Small intestine (tissue), 7 donors: ENCODE measurements at regions not wholly inside any gene's neighbourhood (a gene's known extent, or its start where the extent isn't known, plus 50 kb on each side); places are given as distances from the start of the nearest gene placed in this dataset.

Source experiments
- DNase-seq, 2 donors: peaks; one replicate each; pipeline versions ENCODE4 v3.0.0 to v3.0.0-alpha.2; 2013
- FAIRE-seq: peaks from 2 replicates; lab custom pipeline; 2012; peaks lifted over from hg19 to GRCh38; lab: Jason Lieb, UNC
- H3K27ac ChIP-seq, 3 donors: one replicate each; pipeline ENCODE4 v1.5.1; 2013; ENCODE audit warnings: low read length in 2 of 3, mild to moderate bottlenecking in 2 of 3, control low read depth in 1 of 3, inconsistent platforms in 1 of 3, low read depth in 1 of 3, moderate library complexity in 1 of 3
- H3K27me3 ChIP-seq, 3 donors: one replicate each; pipeline ENCODE4 v1.6.1; 2013; ENCODE audit warnings: low read length in 3 of 3, inconsistent platforms in 1 of 3; ENCODE audit not compliant: control insufficient read depth in 3 of 3, insufficient read depth in 3 of 3
- H3K36me3 ChIP-seq, 3 donors: one replicate each; pipeline ENCODE4 v1.6.1; 2013; ENCODE audit warnings: low read length in 3 of 3, inconsistent platforms in 1 of 3, low read depth in 1 of 3, mild to moderate bottlenecking in 1 of 3, moderate library complexity in 1 of 3; ENCODE audit not compliant: control insufficient read depth in 3 of 3, insufficient read depth in 2 of 3
- H3K4me1 ChIP-seq, 3 donors: one replicate each; pipeline ENCODE4 v1.6.1; 2013; ENCODE audit warnings: low read length in 2 of 3, inconsistent platforms in 1 of 3, low read depth in 1 of 3, mild to moderate bottlenecking in 1 of 3, moderate library complexity in 1 of 3; ENCODE audit not compliant: control insufficient read depth in 3 of 3, insufficient read depth in 2 of 3
- H3K4me3 ChIP-seq, 3 donors: one replicate each; pipeline ENCODE4 v1.5.1; 2013; ENCODE audit warnings: low read length in 3 of 3, control low read depth in 1 of 3, inconsistent platforms in 1 of 3, low read depth in 1 of 3, mild to moderate bottlenecking in 1 of 3, moderate library complexity in 1 of 3
- H3K9me3 ChIP-seq, 2 donors: one replicate each; pipeline ENCODE4 v1.6.1; 2013; ENCODE audit warnings: low read depth in 1 of 2, low read length in 1 of 2; ENCODE audit not compliant: control insufficient read depth in 2 of 2, insufficient read depth in 1 of 2
- WGBS, 3 donors: extraction: QIAGEN DNeasy Blood & Tissue Kit; methylation state at CpG; one replicate each; pipeline ENCODE4 v1.1.7; 2013; 5-methylcytosine and 5-hydroxymethylcytosine counted together
- donor health status: healthy with polysubstance abuse.
- donor health status: control.
- donor health status: control.
- donor health status: Bipolar disorder and iron deficiency.
- donor health status: healthy.

DNA sequence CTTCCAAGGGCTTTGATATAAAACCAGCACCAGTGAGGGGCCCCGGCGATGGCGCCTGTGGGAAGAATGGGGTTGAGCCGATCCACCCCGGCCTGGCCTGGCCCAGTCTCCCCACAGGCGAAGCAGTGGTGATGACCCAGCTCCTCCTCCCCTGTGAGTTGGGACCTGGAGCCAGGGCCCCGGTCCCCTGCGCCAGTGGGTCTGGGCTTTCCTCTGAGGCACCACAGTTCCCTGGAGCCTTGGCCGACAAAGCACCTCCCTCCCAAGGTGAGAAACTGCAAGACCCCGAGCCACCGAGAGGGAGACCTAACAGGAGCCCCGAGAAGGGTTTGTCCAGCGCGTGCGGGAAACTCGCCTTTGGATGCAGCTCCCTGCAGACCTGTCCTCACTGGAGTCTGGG is 942.9 kb downstream of the BRD1 start:
- Histone ChIP-seq H3K36me3 (no peaks in the 10 kb centered on the region), H3K27me3 (peaks cover 0 to 2% (median 0%) of the 10 kb centered on the region in 3 donors), H3K9me3 (no peaks in the 10 kb centered on the region), H3K4me3 (no peak overlapping the region), H3K4me1 (no peaks in the 10 kb centered on the region), H3K27ac (no peak overlapping the region)
- DNase-seq (no peak), FAIRE-seq (no peak)
- WGBS, 3 donors = 83 to 88% (median 83%) methylated on average over 16 of the region's 16 CpGs

DNA sequence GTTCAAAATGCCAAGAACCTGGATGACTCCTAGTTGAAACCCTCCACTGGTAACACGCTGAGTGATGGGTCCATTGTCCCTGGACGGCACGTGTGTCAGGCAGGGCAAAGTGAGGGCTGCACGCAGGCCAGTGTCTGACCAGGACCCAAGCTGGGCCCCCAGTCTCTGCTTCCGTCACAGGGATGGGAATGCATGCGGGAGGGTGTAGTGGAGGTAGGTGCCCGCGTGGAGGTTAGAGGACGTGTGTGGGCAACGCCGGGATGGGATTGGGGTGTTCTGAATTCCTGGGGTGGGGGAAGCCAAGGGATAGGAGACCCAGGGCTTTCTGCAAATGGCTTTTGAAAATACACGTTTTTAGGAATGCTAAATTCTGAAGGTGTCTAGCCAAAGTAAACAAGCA is 943.3 kb downstream of the BRD1 start:
- no peak overlapping the region for H3K4me3 ChIP-seq
- no peaks in the 10 kb centered on the region for H3K4me1 ChIP-seq
- WGBS, 3 donors = 79 to 84% (median 83%) methylated on average over 12 of the region's 12 CpGs
- DNase-seq (no peak), FAIRE-seq (no peak)
- no peaks in the 10 kb centered on the region for H3K36me3 ChIP-seq
- H3K27ac ChIP-seq = no peak overlapping the region
- no peaks in the 10 kb centered on the region for H3K9me3 ChIP-seq
- H3K27me3 ChIP-seq = peaks cover 0 to 2% (median 0%) of the 10 kb centered on the region in 3 donors

DNA sequence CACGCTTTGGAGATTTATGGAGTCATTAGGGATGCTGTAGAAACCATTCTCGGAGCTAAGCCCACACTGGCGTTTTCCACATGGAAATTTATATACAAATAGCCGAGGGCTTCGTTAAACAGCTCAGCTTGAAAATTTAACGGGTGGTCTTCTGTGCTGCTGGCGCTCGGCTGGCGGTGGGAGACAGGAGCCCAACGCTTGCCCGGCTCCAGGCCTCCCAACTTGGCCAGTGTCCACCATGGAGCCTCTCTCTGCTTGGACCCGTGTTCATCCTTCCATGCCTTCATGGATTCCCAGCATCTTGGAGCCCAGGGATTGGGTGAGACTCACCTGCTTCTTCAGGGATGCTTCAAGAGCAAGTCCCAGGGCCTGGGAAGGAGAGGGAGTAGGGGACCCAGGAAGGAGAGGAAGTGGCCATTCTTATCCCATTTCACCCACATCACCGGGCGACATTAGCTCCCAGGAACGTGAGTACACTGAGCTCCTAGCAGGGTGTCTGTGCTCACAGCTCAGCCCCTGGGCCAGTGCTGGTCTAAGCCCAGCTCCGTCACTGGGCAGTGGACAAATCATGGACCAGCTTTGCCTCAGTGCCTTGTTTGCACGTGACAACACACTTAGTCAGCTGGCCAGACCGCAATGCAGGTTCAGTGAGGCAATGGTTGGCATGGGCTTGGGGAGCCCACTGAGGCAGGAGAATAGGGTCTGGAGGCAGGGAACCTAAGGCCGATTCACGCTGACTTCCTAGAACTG is 944.3 kb downstream of the BRD1 start:
- H3K27ac ChIP-seq = no peak overlapping the region
- H3K4me1 ChIP-seq = no peaks in the 10 kb centered on the region
- no peaks in the 10 kb centered on the region for H3K36me3 ChIP-seq
- DNase-seq (no peak), FAIRE-seq (no peak)
- H3K9me3 ChIP-seq = no peaks in the 10 kb centered on the region
- 79 to 86% (median 82%) methylated on average over 20 of the region's 20 CpGs for WGBS, 3 donors
- no peak overlapping the region for H3K4me3 ChIP-seq
- H3K27me3 ChIP-seq = peaks cover 0 to 2% (median 0%) of the 10 kb centered on the region in 3 donors

DNA sequence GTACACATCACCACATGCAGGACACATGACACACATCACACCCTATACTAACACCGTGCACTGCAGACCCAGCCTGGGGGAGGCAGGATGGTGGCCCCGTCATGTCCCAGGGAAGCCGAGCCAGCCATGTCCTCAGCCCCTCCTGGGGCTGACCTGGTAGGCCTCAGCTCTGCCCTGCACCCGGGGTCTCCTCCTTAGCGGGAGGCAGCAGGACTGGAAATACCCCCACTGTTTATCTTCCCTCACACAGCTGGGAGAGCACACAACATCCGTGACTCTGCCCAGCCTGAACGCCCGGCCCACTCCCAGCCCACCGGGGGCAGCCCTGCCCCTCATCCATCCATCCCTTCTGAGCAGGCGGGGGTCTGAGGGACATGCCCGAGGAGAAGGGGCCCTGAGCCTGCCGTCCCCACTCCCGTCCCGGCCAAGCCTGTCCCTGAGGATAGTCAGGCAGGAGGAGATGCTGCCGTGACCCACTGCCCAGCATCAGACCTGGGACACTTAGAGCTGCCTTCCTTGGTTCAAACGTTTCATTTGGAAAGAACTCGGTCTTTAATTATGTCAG is 945.0 kb downstream of the BRD1 start:
- Histone ChIP-seq H3K4me1 (no peaks in the 10 kb centered on the region), H3K4me3 (no peak overlapping the region), H3K36me3 (no peaks in the 10 kb centered on the region), H3K9me3 (no peaks in the 10 kb centered on the region), H3K27me3 (peaks cover 0 to 2% (median 0%) of the 10 kb centered on the region in 3 donors), H3K27ac (no peak overlapping the region)
- whole genome bisulfite sequencing, 3 donors = 63 to 78% (median 68%) methylated on average over 17 of the region's 17 CpGs
- FAIRE-seq = no peak
- DNase-seq = no peak

DNA sequence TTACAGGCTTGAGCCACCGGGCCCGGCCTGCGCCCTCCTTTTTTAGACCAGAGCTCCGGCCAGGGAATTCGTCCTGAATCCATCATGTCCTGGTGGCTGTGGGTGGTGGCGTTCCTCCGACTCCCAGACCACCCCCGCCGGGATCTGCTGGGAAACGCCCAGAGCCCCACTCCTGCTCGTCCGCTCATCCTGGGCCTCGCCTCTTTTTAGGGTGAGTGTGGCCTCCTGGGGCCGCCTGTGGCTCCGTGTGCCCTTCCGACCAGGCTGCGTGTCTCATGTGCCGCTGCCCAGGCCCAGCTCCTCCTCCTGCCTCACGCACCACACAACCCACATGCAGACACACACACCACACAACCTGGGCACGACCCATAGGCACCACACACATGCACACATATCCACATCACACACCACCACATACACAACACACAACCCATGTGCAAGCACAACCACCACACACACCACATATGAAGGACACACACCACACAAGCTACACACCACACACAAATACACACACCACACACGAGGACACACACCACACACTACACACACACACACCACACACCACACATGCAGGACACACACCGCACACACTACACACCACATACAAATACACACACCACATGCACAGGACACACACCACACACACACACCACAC is 946.2 kb downstream of the BRD1 start:
- FAIRE-seq (no peak), DNase-seq (no peak)
- H3K36me3 ChIP-seq = no peaks in the 10 kb centered on the region
- H3K27me3 ChIP-seq = peaks cover 0 to 2% (median 0%) of the 10 kb centered on the region in 3 donors
- no peaks in the 10 kb centered on the region for H3K4me1 ChIP-seq
- no peak overlapping the region for H3K27ac ChIP-seq
- H3K4me3 ChIP-seq = no peak overlapping the region
- WGBS, 3 donors = 90 to 94% (median 90%) methylated on average over 17 to 22 of the region's 22 CpGs
- H3K9me3 ChIP-seq = no peaks in the 10 kb centered on the region

DNA sequence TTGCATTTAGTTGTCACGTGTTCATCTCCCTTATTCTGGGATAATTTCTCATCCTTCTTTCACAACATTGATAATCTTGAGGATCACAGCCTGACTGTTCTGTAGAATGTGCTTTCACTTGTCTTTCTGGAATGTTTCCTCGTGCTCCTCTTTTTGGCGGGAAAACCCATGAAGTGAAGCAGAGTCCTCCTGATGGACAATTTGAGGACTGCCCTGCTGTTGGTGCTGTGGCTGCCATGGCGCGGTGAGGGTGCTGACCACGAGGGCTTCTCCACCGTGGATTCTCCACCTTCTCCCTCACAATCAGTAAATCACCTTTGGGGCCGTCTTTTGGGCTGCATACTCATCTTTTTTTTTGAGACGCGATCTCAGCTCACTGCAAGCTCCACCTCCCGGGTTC is 946.9 kb downstream of the BRD1 start:
- no peak for DNase-seq
- WGBS, 3 donors = 89 to 91% (median 90%) methylated on average over 11 of the region's 11 CpGs

DNA sequence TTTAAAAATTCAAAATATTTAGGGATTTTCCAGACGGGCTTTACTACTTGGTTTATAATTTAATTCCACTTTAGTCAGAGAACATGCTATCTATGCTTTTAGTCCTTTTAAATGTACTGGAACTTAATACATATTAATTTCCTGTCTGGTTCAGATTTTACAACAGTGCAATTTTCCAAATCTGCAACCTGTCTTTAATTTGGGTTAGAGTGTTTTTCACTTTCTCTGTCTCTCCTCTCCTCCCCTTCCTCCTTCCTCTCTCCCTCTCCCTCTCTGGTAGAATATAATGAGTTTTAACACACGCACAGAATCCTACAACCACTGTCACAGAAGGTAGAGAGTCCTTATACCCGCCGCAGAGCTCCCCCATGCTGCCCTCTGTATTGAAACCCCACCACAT is 950.7 kb downstream of the BRD1 start:
- FAIRE-seq (no peak), DNase-seq (no peak)
- Histone ChIP-seq H3K36me3 (no peaks in the 10 kb centered on the region), H3K4me3 (no peak overlapping the region), H3K4me1 (no peaks in the 10 kb centered on the region), H3K9me3 (no peaks in the 10 kb centered on the region), H3K27me3 (no peaks in the 10 kb centered on the region), H3K27ac (no peak overlapping the region)
- 72 to 75% (median 74%) methylated on average over 4 of the region's 4 CpGs for WGBS, 3 donors

More for the DNA sequence above, 946.9 kb downstream of the BRD1 start:
- Histone ChIP-seq H3K27me3 (peaks cover 0 to under 1% (median 0%) of the 10 kb centered on the region in 3 donors), H3K4me3 (no peak overlapping the region), H3K27ac (no peak overlapping the region), H3K9me3 (no peaks in the 10 kb centered on the region), H3K4me1 (no peaks in the 10 kb centered on the region), H3K36me3 (no peaks in the 10 kb centered on the region)
- no peak for FAIRE-seq

DNA sequence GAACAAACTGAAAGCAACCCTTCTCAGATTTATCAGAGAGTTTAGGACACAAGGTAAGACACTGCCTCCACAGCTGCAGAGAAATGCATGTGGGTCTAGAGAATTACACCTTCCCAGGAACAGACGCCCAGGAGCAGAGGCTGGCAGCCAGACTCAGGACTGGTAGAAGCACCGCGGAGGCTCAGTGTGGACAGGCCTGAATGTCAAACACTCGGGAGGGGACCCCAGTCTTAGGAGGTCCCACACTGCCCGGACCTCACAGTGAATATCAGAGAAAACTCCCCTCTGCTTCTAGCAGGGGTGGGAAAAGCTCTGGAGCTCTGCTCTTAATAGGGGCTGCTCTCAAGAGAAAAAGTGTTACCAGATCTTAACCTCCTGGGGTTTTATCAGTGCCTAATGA is 952.7 kb downstream of the BRD1 start:
- H3K9me3 ChIP-seq = peaks cover 0 to 1% of the 10 kb centered on the region in 2 donors
- 44 to 61% (median 45%) methylated on average over 5 of the region's 5 CpGs for WGBS, 3 donors
- no peaks in the 10 kb centered on the region for H3K27me3 ChIP-seq
- H3K36me3 ChIP-seq = no peaks in the 10 kb centered on the region
- H3K4me1 ChIP-seq = no peaks in the 10 kb centered on the region
- H3K4me3 ChIP-seq = no peak overlapping the region
- DNase-seq (no peak), FAIRE-seq (no peak)
- H3K27ac ChIP-seq = no peak overlapping the region
